Activated naive CD4-positive, alpha-beta T cell treated with anti-CD3 and anti-CD28 coated beads for 36 hours (primary cell): ENCODE measurements at regions not wholly inside any gene's neighbourhood (a gene's known extent, or its start where the extent isn't known, plus 50 kb on each side); places are given as distances from the start of the nearest gene placed in this dataset.
"Not testable (repeated sequence)": the region's sequence is repeated elsewhere in the genome, so short reads cannot be mapped to it uniquely, and the experiment has no call there.

Experiments
- CTCF ChIA-PET: fragments of 350-600 bp; sonication (Branson Sonifier 250); formaldehyde crosslinking; loops from one replicate; lab custom pipeline; 2021; ENCODE audit warnings: antibody characterized with exemption; lab: Charles Lee
- DNase-seq: peaks from one replicate; pipeline ENCODE4 v3.0.0-alpha.2; 2020
- H3K27ac Mint-ChIP-seq: one replicate; pipeline ENCODE4 v1.8.0; 2021; ENCODE audit warnings: mild to moderate bottlenecking, mixed read lengths
- H3K27me3 Mint-ChIP-seq: one replicate; pipeline ENCODE4 v1.8.0; 2021; ENCODE audit warnings: low read depth, mixed read lengths
- H3K36me3 Mint-ChIP-seq: one replicate; pipeline ENCODE4 v1.8.0; 2021; ENCODE audit warnings: low read depth, mixed read lengths
- H3K4me1 Mint-ChIP-seq: one replicate; pipeline ENCODE4 v1.8.0; 2021; ENCODE audit warnings: low read depth, mixed read lengths
- H3K4me3 Mint-ChIP-seq: one replicate; pipeline ENCODE4 v1.8.0; 2021; ENCODE audit warnings: mild to moderate bottlenecking, moderate library complexity, mixed read lengths
- H3K9me3 Mint-ChIP-seq: one replicate; pipeline ENCODE4 v1.8.0; 2021; ENCODE audit warnings: mixed read lengths
- intact Hi-C: fragments of 100-400 bp; cut with micrococcal nuclease; formaldehyde crosslinking; loops from one replicate; pipeline ENCODE4 v1.15.1; 2023

DNA sequence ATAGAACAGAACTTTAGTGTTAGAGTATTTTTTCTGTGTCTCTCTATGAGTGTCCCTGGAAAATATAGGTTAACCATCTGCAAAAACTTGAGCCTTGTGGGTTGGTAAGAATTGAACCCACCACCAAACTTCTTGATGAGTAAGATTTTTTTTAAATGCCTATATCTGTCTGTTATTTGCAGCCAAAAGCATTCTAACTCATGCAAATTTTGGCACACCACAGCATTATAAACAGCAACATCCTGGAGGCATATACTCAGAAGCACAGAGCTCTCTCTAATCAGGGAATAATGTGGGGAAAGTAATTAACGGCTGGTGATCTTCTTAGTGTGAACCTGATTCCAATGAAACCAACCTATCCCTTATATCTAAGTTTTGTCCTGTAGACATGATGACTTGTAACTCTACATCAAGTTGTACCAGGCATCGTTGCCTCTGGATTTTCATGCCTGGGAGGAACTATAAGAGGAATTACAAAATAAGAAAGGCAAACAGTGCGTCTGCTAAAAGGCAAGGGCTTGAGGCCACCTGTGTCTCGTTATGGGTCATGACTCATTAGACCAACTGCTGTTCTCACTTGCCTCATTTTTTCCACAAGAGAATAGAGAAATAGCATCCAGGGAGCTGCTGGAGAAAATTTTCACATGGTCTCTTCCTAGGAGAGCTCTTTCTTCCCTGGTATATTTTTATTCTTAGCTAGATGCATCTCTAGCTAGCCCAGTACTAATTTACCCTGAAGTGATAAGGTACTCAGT, 202.4 kb downstream of the CHIC2 start:
- no peak overlapping the region for H3K27ac Mint-ChIP-seq
- H3K4me3 Mint-ChIP-seq: no peak overlapping the region
- H3K36me3 Mint-ChIP-seq: no peaks in the 10 kb centered on the region
- intact Hi-C loops: no loop called here
- H3K27me3 Mint-ChIP-seq: peaks cover 7% of the 10 kb centered on the region
- DNase-seq: no peak
- no peaks in the 10 kb centered on the region for H3K9me3 Mint-ChIP-seq
- no peaks in the 10 kb centered on the region for H3K4me1 Mint-ChIP-seq
- CTCF ChIA-PET: no interaction called here

DNA sequence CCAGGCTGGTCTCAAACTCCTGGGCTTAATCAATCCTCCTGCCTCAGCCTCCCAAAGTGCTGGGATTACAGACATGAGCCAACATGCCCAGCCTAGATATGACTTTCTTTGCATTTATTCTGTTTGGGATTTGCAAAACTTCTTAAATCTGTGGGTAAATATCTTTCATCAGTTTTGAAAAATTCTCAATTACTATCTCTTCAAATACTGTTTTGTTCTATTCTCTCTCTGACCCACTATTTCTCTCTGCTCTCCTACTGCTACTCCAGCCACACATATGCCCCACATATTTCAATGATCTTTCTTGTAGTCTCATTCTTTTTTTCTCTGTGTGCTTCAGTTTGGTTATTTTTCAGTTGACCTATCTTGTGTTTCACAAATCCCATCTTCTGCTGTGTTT, 205.1 kb downstream of the CHIC2 start:
- Mint-ChIP-seq H3K9me3 (no peaks in the 10 kb centered on the region), H3K4me3 (no peak overlapping the region), H3K4me1 (no peaks in the 10 kb centered on the region), H3K27ac (no peak overlapping the region), H3K27me3 (peaks cover 9% of the 10 kb centered on the region), H3K36me3 (no peaks in the 10 kb centered on the region)
- no peak for DNase-seq
- CTCF ChIA-PET: no interaction called here
- intact Hi-C loops: no loop called here

DNA sequence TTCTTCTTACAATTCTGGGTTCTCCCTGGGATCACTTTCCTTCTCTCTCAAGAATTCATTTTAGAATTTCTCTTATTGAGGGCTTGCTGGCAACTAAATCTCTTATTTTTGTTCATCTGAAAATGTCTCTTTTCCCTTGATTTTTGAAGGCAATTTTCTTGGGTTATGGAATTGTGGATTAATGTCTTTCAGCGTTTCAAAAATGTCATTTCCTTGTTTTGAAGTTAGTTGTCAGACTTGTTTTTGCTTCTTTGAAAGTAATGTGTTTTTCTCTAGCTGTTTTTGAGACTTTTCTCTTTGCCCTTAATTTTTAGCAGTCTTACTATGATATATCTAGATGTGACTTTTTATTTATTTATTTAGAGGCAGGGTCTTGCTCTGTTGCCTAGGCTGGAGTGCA, 205.7 kb downstream of the CHIC2 start:
- H3K27ac Mint-ChIP-seq: no peak overlapping the region
- H3K9me3 Mint-ChIP-seq: no peaks in the 10 kb centered on the region
- peaks cover 9% of the 10 kb centered on the region for H3K27me3 Mint-ChIP-seq
- intact Hi-C loops: no loop called here
- H3K36me3 Mint-ChIP-seq: no peaks in the 10 kb centered on the region
- DNase-seq: no peak
- H3K4me3 Mint-ChIP-seq: no peak overlapping the region
- CTCF ChIA-PET: no interaction called here
- no peaks in the 10 kb centered on the region for H3K4me1 Mint-ChIP-seq

DNA sequence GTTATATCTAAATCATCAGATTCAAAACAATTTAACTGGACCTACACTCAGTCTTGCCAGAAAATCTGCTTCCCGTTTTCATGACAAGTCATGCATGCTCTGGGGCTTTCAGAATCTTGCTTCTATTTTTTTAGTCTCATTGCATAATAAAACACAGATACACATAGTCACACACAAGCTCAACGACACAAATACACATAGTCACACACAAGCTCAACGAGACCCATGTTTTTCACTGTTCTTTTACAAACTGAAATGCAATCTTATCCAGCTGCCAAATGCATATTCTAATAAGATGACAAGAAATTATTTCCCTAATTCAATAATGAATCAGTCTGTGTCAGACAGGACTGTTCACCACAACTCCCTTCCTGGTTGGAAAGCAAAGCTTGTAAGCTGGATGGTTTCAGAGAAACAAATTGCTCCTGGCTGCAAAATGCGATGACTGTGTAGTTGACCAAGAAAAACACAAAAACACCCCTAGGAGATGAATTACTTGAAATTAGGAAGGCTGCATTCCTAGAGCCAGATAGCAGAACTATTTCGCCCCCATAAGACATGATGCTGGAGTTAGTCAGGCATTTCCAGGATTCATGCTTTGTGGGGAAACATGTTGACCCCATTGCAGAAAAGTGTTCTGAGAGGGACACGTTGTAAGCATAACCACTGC, 208.7 kb downstream of the CHIC2 start:
- CTCF ChIA-PET: no interaction called here
- intact Hi-C loops: no loop called here

DNA sequence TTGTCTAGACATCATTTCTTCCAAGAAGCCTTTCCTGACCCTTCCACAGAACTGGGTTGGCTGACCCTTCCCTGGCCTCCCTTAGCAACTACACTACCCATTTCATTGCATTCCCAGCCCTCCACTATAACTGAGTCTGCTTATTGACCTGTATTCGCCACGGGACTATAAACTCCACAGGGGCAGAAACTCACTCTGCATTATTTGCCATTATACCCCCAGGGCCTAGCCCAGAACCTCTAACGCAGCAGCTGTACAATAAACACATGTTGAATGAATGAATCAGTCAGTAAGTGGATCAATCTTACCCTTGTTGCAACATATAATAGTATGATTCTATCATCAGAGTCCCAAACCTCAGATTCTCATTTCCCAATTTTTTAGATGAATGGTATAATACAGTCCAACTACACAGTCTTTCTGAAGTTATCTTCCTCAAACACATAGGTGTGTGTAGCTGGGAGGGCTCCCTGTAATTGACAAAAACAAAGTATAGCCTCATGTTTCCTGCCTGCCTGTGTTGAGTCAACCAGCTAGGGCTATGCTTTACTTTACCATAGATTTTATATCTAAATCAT, 209.3 kb downstream of the CHIC2 start:
- no peak for DNase-seq
- Mint-ChIP-seq H3K4me3 (no peak overlapping the region), H3K4me1 (no peaks in the 10 kb centered on the region), H3K9me3 (no peaks in the 10 kb centered on the region), H3K27me3 (peaks cover 7% of the 10 kb centered on the region), H3K27ac (no peak overlapping the region), H3K36me3 (no peaks in the 10 kb centered on the region)
- intact Hi-C loops: no loop called here
- CTCF ChIA-PET: interaction anchor here (0.7 kb wide), 1 partner anchor 379 kb away, joined by 3 read pairs; no protein-coding TSS in a partner anchor

More for the DNA sequence above, 208.7 kb downstream of the CHIC2 start:
- H3K27ac Mint-ChIP-seq: no peak overlapping the region
- no peaks in the 10 kb centered on the region for H3K36me3 Mint-ChIP-seq
- DNase-seq: no peak
- no peaks in the 10 kb centered on the region for H3K4me1 Mint-ChIP-seq
- peaks cover 9% of the 10 kb centered on the region for H3K27me3 Mint-ChIP-seq
- H3K4me3 Mint-ChIP-seq: no peak overlapping the region
- no peaks in the 10 kb centered on the region for H3K9me3 Mint-ChIP-seq

DNA sequence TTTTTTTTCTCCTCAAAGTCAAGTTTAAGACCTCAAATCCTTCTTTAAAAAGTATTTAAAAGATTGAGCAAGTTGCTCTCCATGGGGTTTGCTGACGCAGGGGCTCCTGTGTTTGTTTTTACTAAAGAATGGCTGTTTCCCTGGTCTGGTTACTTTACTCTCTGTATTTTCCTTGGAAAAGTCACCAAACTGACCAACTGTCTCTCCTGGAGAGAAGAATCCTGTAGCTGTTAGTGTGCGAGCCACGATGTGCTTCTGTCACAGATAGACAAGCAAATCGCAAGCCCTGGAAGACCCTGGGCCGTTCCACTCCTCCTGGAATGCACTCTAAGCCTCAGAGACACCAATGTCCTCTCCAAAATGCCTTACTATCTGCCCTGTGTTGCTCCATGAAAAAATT, 212.1 kb downstream of the CHIC2 start:
- Mint-ChIP-seq H3K4me3 (no peak overlapping the region), H3K4me1 (no peaks in the 10 kb centered on the region), H3K27me3 (peaks cover 2% of the 10 kb centered on the region), H3K36me3 (no peaks in the 10 kb centered on the region), H3K27ac (no peak overlapping the region), H3K9me3 (no peaks in the 10 kb centered on the region)
- intact Hi-C loops: no loop called here
- CTCF ChIA-PET: no interaction called here
- DNase-seq: no peak

DNA sequence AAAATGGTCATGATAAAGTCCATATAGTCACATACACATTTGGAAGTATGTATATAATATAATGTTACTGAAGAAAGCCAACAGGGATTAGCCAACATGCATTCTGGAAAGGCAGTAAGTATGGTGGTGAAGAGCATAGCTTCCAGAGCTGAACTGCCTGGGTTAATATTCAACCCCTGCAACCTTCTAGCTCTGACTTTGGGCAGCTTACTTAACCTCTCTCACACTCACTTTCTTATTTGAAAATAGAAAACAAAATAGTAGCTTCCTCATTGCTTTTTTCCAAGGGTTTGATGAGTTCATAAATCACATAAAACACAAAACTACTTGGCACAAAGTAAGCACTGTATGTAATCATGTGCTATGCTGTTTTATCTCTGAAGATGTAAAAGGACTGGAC, 216.4 kb downstream of the CHIC2 start:
- Mint-ChIP-seq H3K27ac (no peak overlapping the region), H3K4me3 (no peak overlapping the region), H3K36me3 (no peaks in the 10 kb centered on the region), H3K4me1 (no peaks in the 10 kb centered on the region), H3K9me3 (no peaks in the 10 kb centered on the region), H3K27me3 (no peaks in the 10 kb centered on the region)
- CTCF ChIA-PET: no interaction called here
- intact Hi-C loops: no loop called here
- DNase-seq: no peak

DNA sequence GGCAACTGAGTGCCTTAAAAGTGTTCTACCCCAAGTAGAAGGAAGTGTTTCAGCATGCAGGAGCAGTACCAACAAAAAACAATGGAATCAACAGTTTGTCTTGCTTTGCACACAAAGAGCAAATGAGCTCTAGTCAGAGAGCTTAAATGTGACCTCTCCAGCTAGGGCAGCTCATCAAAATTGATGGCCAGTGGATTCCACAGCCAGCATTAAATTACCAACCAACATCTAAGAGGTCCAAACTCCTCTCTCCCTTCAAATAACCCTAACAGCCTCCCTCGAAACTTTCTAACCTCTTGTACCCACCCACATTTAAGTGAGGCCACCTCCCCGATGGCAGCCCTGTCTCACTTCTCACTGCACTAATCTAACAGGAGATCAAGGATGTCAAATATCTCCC, 219.9 kb downstream of the CHIC2 start:
- no peaks in the 10 kb centered on the region for H3K9me3 Mint-ChIP-seq
- H3K27me3 Mint-ChIP-seq: no peaks in the 10 kb centered on the region
- H3K4me1 Mint-ChIP-seq: no peaks in the 10 kb centered on the region
- no peak overlapping the region for H3K27ac Mint-ChIP-seq
- H3K36me3 Mint-ChIP-seq: no peaks in the 10 kb centered on the region
- intact Hi-C loops: no loop called here
- CTCF ChIA-PET: no interaction called here
- H3K4me3 Mint-ChIP-seq: no peak overlapping the region
- no peak for DNase-seq

DNA sequence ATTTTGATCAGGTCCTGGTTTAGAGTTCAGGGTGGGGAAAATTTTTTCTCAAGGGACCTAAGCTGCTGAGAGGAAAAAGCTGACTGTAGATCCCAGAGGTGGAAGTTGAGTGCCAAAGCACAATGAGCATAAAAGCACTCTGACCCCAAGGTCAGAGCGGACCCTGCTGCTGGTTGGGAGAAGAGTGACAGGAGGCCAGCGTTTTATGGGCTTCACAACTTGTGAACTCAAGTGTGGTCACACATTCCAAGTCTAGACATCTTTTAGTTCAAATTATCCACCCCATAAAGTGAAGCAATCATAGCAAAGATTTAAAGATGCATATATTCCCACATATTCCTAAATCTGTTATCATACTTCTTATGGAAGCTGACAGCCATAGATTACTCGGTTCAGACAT, 220.3 kb downstream of the CHIC2 start:
- Mint-ChIP-seq H3K4me1 (no peaks in the 10 kb centered on the region), H3K4me3 (no peak overlapping the region), H3K9me3 (no peaks in the 10 kb centered on the region), H3K36me3 (no peaks in the 10 kb centered on the region), H3K27ac (no peak overlapping the region), H3K27me3 (no peaks in the 10 kb centered on the region)
- CTCF ChIA-PET: no interaction called here
- DNase-seq: no peak
- intact Hi-C loops: no loop called here

DNA sequence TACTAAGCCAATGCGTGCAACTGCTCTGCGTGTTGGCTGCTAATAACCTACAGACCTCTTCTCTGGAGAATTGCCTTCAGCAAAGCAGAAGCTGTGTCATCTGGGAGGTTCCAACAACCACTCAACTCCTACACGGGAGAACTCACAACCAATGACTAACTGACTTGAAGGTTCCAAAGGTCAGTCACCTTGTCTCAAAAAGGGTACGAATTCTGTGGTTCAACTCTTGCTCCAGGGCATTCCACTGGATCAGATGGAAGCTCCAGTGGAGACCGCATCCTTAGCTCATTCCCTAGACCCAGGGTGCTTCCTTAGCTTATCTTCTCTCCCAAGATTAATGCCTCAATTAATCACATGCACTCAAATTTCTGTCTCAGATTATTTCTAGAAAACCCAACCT, 222.7 kb downstream of the CHIC2 start:
- Mint-ChIP-seq H3K4me1 (no peaks in the 10 kb centered on the region), H3K27ac (no peak overlapping the region), H3K4me3 (no peak overlapping the region), H3K36me3 (no peaks in the 10 kb centered on the region), H3K9me3 (peaks cover 8% of the 10 kb centered on the region), H3K27me3 (peaks cover 4% of the 10 kb centered on the region)
- CTCF ChIA-PET: no interaction called here
- DNase-seq: no peak
- intact Hi-C loops: no loop called here

DNA sequence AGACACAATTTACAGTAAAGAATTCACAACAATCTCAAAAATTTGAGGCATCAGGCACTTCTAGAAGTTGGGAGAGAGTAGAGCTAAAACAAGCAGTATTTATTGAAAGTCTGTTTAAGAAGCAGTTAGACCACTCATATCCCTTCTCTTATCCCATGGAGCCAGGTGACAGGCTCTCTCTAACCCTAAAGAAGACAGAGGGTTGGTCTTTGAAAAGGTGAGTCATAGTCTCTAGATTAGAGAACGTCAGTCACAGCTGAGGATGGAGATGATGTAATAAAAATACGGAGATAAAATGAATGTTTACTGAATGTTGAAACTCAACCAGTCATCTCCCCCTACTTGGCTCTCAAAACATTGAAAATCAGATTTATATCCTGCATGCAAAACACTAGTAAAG, 223.8 kb downstream of the CHIC2 start:
- no peak overlapping the region for H3K27ac Mint-ChIP-seq
- H3K9me3 Mint-ChIP-seq: peaks cover 8% of the 10 kb centered on the region
- DNase-seq: no peak
- H3K27me3 Mint-ChIP-seq: peaks cover 6% of the 10 kb centered on the region
- H3K36me3 Mint-ChIP-seq: no peaks in the 10 kb centered on the region
- intact Hi-C loops: no loop called here
- CTCF ChIA-PET: no interaction called here
- no peak overlapping the region for H3K4me3 Mint-ChIP-seq
- H3K4me1 Mint-ChIP-seq: no peaks in the 10 kb centered on the region

DNA sequence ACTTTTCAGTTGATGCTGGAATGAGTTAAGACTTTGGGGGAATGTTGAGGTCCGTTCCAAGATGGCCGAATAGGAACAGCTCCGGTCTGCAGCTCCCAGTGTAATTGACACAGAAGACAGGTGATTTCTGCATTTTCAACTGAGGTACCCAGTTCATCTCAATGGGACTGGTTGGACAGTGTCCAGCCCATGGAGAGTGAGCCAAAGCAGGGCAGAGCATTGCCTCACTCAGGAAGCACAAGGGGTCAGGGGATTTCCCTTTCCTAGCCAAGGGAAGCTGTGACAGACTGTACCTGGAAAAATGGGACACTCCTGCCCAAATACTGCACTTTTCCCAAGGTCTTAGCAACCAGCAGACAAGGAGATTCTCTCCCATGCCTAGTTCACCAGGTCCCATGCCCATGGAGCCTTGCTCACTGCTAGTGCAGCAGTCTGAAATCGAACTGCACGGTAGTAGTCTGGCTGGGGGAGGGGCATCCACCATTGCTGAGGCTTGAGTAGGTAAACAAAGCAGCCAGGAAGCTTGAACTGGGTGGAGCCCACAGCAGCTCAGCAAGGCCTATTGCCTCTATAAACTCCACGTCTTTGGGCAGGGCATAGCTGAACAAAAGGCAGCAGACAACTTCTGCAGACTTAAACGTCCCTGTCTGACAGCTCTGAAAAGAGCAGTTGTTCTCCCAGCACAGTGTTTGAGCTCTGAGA, 231.0 kb downstream of the CHIC2 start:
- intact Hi-C loops, H3K4me3 Mint-ChIP-seq, DNase-seq, H3K27ac Mint-ChIP-seq, H3K36me3 Mint-ChIP-seq, CTCF ChIA-PET, H3K4me1 Mint-ChIP-seq: not testable (repeated sequence)
- H3K9me3 Mint-ChIP-seq: peaks cover 19% of the 10 kb centered on the region
- peaks cover 22% of the 10 kb centered on the region for H3K27me3 Mint-ChIP-seq
